C4-2B (cell line): ENCODE measurements at regions not wholly inside any gene's neighbourhood (a gene's known extent, or its start where the extent isn't known, plus 50 kb on each side); places are given as distances from the start of the nearest gene placed in this dataset.

Experiments
- H3K27ac ChIP-seq: fragments of 450-650 bp; 2 replicates; pipeline ENCODE4 v1.5.1; 2017
- CTCF ChIP-seq: fragments of 450-650 bp; conservative IDR thresholded peaks from 2 replicates; pipeline ENCODE4 v1.5.1; 2017; ENCODE audit warnings: mild to moderate bottlenecking
- ZFX ChIP-seq: fragments of 450-650 bp; IDR thresholded peaks from 2 replicates; pipeline ENCODE4 v1.6.1; 2017

- H3K27ac ChIP-seq: no peak overlapping the region
- TF ChIP-seq ZFX (no peak), CTCF (no peak)
Measured at GRCh38 chr5:116971131-116971530, 396.5 kb upstream of the SEMA6A start.

- no peak overlapping the region for H3K27ac ChIP-seq
- TF ChIP-seq CTCF (no peak), ZFX (no peak)
Measured at GRCh38 chr5:116970318-116970717, 395.7 kb upstream of the SEMA6A start.

GRCh38 chr5:116964438-116964837, 389.8 kb upstream of the SEMA6A start:
- H3K27ac ChIP-seq: no peak overlapping the region
- TF ChIP-seq ZFX: no peak
- TF ChIP-seq CTCF: no peak

GRCh38 chr5:116961021-116961420, 386.4 kb upstream of the SEMA6A start:
- no peak overlapping the region for H3K27ac ChIP-seq
- TF ChIP-seq CTCF (no peak), ZFX (no peak)

- TF ChIP-seq ZFX: no peak
- TF ChIP-seq CTCF: no peak
- no peak overlapping the region for H3K27ac ChIP-seq
Measured at GRCh38 chr5:116959843-116960242, 385.2 kb upstream of the SEMA6A start.

GRCh38 chr5:116953251-116953930, 378.8 kb upstream of the SEMA6A start:
- H3K27ac ChIP-seq: no peak overlapping the region
- no peak for TF ChIP-seq CTCF
- no peak for TF ChIP-seq ZFX

- H3K27ac ChIP-seq: no peak overlapping the region
- no peak for TF ChIP-seq CTCF
- no peak for TF ChIP-seq ZFX
Measured at GRCh38 chr5:116951219-116951618, 376.6 kb upstream of the SEMA6A start.
